GM06990 (cell line): ENCODE measurements at regions not wholly inside any gene's neighbourhood (a gene's known extent, or its start where the extent isn't known, plus 50 kb on each side); places are given as distances from the start of the nearest gene placed in this dataset.
A peak's percentile ranks its signal among the peaks of the same experiment; 100 is the strongest.

Experiments used
- DNase-seq: peaks from one replicate; pipeline ENCODE4 v3.0.0-alpha.2; 2011; ENCODE audit not compliant: insufficient read length; ENCODE audit errors: extremely low read depth
- H3K27me3 ChIP-seq: replicated peaks from 2 replicates; pipeline ENCODE4 v1.6.0; 2011; ENCODE audit warnings: low read length; ENCODE audit not compliant: control insufficient read depth, insufficient read depth
- H3K36me3 ChIP-seq: 2 replicates; pipeline ENCODE4 v1.5.1; 2011; ENCODE audit warnings: low read length; ENCODE audit not compliant: control insufficient read depth, insufficient read depth
- H3K4me3 ChIP-seq: replicated peaks from 2 replicates; pipeline ENCODE4 v1.5.1; 2011; ENCODE audit warnings: low read depth, mild to moderate bottlenecking, control low read depth, low read length
- TF ChIP-seq, protein P1 (sequence below): IDR thresholded peaks from 2 replicates; pipeline ENCODE4 v1.5.1; 2011; ENCODE audit warnings: low read length, control low read depth, mild to moderate bottlenecking, inconsistent platforms; ENCODE audit not compliant: insufficient read depth, poor library complexity, severe bottlenecking

DNA sequence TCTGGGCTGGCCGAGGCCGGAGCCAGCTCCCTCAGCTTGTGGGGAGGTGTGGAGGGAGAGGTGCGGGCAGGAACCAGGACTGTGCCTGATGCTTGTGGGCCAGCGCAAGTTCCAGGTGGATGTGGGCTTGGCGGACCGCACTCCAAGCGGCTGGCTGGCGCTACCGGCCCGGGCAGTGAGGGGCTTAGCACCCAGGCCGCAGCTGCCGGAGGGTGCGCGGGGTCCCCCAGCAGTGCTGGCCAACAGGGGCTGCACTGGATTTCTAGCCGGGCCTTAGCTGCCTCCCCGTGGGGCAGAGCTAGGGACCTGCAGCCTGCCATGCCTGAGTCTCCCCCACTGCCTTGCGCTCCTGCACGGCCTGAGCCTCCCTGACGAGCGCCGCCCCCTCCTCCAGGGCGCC is 242.8 kb downstream of the CCSER2 start:
- DNase-seq: no peak
- Histone ChIP-seq H3K4me3 (no peak overlapping the region), H3K36me3 (no peaks in the 10 kb centered on the region), H3K27me3 (no peaks in the 10 kb centered on the region)
- TF ChIP-seq, protein P1, sequence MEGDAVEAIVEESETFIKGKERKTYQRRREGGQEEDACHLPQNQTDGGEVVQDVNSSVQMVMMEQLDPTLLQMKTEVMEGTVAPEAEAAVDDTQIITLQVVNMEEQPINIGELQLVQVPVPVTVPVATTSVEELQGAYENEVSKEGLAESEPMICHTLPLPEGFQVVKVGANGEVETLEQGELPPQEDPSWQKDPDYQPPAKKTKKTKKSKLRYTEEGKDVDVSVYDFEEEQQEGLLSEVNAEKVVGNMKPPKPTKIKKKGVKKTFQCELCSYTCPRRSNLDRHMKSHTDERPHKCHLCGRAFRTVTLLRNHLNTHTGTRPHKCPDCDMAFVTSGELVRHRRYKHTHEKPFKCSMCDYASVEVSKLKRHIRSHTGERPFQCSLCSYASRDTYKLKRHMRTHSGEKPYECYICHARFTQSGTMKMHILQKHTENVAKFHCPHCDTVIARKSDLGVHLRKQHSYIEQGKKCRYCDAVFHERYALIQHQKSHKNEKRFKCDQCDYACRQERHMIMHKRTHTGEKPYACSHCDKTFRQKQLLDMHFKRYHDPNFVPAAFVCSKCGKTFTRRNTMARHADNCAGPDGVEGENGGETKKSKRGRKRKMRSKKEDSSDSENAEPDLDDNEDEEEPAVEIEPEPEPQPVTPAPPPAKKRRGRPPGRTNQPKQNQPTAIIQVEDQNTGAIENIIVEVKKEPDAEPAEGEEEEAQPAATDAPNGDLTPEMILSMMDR: no peak

- Histone ChIP-seq H3K27me3 (no peaks in the 10 kb centered on the region), H3K36me3 (no peaks in the 10 kb centered on the region), H3K4me3 (no peak overlapping the region)
- DNase-seq: no peak
- TF ChIP-seq, protein P1: peak; percentile 23
Measured at GRCh38 chr10:84574102-84574501, 245.7 kb downstream of the CCSER2 start.

- TF ChIP-seq, protein P1: no peak
- no peaks in the 10 kb centered on the region for H3K36me3 ChIP-seq
- no peak overlapping the region for H3K4me3 ChIP-seq
Measured at GRCh38 chr10:84581976-84582375, 253.6 kb downstream of the CCSER2 start.

GRCh38 chr10:84583501-84583900 is 255.1 kb downstream of the CCSER2 start:
- Histone ChIP-seq H3K4me3 (no peak overlapping the region), H3K27me3 (peaks cover 2% of the 10 kb centered on the region; the same call in 1 of the 2 replicates), H3K36me3 (no peaks in the 10 kb centered on the region)
- DNase-seq: no peak
- TF ChIP-seq, protein P1: no peak

More at GRCh38 chr10:84581976-84582375, 253.6 kb downstream of the CCSER2 start:
- no peak for DNase-seq
- peaks cover 2% of the 10 kb centered on the region; the same call in 1 of the 2 replicates for H3K27me3 ChIP-seq

GRCh38 chr10:84587789-84588188 is 259.4 kb downstream of the CCSER2 start:
- Histone ChIP-seq H3K27me3 (peaks cover 3% of the 10 kb centered on the region), H3K4me3 (no peak overlapping the region), H3K36me3 (no peaks in the 10 kb centered on the region)
- TF ChIP-seq, protein P1: no peak
- DNase-seq: no peak

GRCh38 chr10:84588426-84588825 is 260.0 kb downstream of the CCSER2 start:
- no peaks in the 10 kb centered on the region for H3K36me3 ChIP-seq
- TF ChIP-seq, protein P1: no peak
- no peak for DNase-seq
- H3K4me3 ChIP-seq: no peak overlapping the region
- H3K27me3 ChIP-seq: peaks cover 3% of the 10 kb centered on the region
